ENCODE measurements at regions not wholly inside any gene's neighbourhood (a gene's known extent, or its start where the extent isn't known, plus 50 kb on each side); places are given as distances from the start of the nearest gene placed in this dataset.

DNA sequence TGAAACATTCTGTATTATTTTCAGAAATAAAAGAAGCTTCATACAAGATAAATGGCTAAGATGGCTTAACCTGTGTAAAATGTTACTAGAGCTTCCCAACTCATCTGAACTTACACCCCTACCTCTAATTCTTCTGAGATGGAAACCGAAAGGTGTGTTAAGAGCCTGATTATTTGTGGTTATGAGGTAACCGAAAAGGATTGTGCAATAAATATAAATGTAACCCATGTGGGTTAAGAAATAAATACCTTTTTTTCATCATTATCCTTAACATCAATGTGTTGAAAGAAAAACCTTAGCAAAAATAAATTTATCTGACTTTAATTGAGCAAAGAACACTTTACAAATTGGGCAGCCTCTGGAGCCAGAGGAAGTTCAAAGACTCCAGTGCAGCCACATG is 961.8 kb upstream of the SPRY2 start:
- DNase-seq (no peak), ATAC-seq (ENCODE audit: low read depth) (no peak)
- Mint-ChIP-seq H3K27me3 (no peaks in the 10 kb centered on the region), H3K4me1 (no peaks in the 10 kb centered on the region), H3K4me3 (no peak overlapping the region), H3K9me3 (ENCODE audit: insufficient read depth) (no peaks in the 10 kb centered on the region), H3K27ac (no peak overlapping the region)
- no peak for TF ChIP-seq EZH2 (IDR thresholded peaks at IDR 0.05; ENCODE audit: borderline replicate concordance, insufficient read depth, low read depth, low read length, poor library complexity, severe bottlenecking)
- TF ChIP-seq, protein P1, sequence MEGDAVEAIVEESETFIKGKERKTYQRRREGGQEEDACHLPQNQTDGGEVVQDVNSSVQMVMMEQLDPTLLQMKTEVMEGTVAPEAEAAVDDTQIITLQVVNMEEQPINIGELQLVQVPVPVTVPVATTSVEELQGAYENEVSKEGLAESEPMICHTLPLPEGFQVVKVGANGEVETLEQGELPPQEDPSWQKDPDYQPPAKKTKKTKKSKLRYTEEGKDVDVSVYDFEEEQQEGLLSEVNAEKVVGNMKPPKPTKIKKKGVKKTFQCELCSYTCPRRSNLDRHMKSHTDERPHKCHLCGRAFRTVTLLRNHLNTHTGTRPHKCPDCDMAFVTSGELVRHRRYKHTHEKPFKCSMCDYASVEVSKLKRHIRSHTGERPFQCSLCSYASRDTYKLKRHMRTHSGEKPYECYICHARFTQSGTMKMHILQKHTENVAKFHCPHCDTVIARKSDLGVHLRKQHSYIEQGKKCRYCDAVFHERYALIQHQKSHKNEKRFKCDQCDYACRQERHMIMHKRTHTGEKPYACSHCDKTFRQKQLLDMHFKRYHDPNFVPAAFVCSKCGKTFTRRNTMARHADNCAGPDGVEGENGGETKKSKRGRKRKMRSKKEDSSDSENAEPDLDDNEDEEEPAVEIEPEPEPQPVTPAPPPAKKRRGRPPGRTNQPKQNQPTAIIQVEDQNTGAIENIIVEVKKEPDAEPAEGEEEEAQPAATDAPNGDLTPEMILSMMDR (IDR thresholded peaks at IDR 0.05), result no peak
- intact Hi-C loops (cut with micrococcal nuclease), result no loop called here
- no peak overlapping the region for H3K4me3 ChIP-seq (ENCODE audit: control extremely low read depth in 1 of 5, extremely low read depth in 1 of 5, insufficient read depth in 1 of 5, low read depth in 2 of 5, low read length in 4 of 5)
- no peaks in the 10 kb centered on the region for H3K27me3 ChIP-seq (replicated peaks in 1 of 4; ENCODE audit: control extremely low read depth in 1 of 4, control insufficient read depth in 3 of 4, insufficient read depth in 4 of 4, low read length in 3 of 4)
- H4K20me1 ChIP-seq (ENCODE audit: control insufficient read depth, insufficient read depth, low read length, poor library complexity, severe bottlenecking), result no peaks in the 10 kb centered on the region
- H3K4me1 ChIP-seq (ENCODE audit: control insufficient read depth in 2 of 2, insufficient read depth in 2 of 2, low read length in 2 of 2), result no peaks in the 10 kb centered on the region
- H3K4me2 ChIP-seq (replicated peaks; ENCODE audit: low read depth, low read length, poor library complexity, severe bottlenecking), result no peak overlapping the region
- no peaks in the 10 kb centered on the region for H3K36me3 ChIP-seq (replicated peaks in 1 of 2; ENCODE audit: control extremely low read depth in 1 of 2, control insufficient read depth in 1 of 2, extremely low read depth in 1 of 2, insufficient read depth in 2 of 2, low read length in 1 of 2)
- H3K9ac ChIP-seq (ENCODE audit: low read length), result no peak overlapping the region
- H3K79me2 ChIP-seq (ENCODE audit: control insufficient read depth, insufficient read depth, low read length), result no peaks in the 10 kb centered on the region
- H2AFZ ChIP-seq (ENCODE audit: insufficient read depth, low read depth, low read length, poor library complexity, severe bottlenecking), result no peak overlapping the region
- no CpG with 5 or more reads among the region's 2 CpGs for WGBS (ENCODE audit: insufficient coverage)
- H3K9me3 ChIP-seq (ENCODE audit: control extremely low read depth in 1 of 3, control insufficient read depth in 2 of 3, insufficient read depth in 1 of 3, low read length in 2 of 3), result no peaks in the 10 kb centered on the region
- H3K27ac ChIP-seq (ENCODE audit: low read length in 2 of 2), result no peak overlapping the region
- ChIA-PET POLR2A (no interaction called here), CTCF (no interaction called here)

DNA sequence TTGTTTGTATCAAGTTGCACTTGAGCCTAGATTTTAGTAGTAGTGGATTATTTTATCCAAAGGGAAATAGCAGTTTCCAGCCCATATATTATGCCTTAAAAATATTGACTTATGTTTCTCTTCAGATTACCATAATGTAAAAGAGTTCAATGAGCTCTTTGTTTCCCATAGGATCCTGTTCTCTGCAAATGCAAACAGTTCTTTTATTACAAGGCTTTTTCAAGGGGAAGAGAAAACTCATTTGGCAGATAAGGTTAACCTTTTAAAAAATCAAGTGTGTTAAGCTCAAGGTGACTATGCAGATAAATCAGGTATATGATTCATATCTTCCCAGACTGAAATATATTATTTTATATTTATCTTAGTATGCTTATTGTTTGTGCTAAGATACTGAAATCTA is 961.2 kb upstream of the SPRY2 start:
- ChIA-PET POLR2A (no interaction called here), CTCF (no interaction called here)
- Mint-ChIP-seq H3K4me1 (no peaks in the 10 kb centered on the region), H3K27me3 (no peaks in the 10 kb centered on the region), H3K27ac (no peak overlapping the region), H3K9me3 (ENCODE audit: insufficient read depth) (no peaks in the 10 kb centered on the region), H3K4me3 (no peak overlapping the region)
- Histone ChIP-seq H2AFZ (ENCODE audit: insufficient read depth, low read depth, low read length, poor library complexity, severe bottlenecking) (no peak overlapping the region), H3K9ac (ENCODE audit: low read length) (no peak overlapping the region), H3K36me3 (replicated peaks in 1 of 2; ENCODE audit: control extremely low read depth in 1 of 2, control insufficient read depth in 1 of 2, extremely low read depth in 1 of 2, insufficient read depth in 2 of 2, low read length in 1 of 2) (no peaks in the 10 kb centered on the region), H3K4me1 (ENCODE audit: control insufficient read depth in 2 of 2, insufficient read depth in 2 of 2, low read length in 2 of 2) (no peaks in the 10 kb centered on the region), H4K20me1 (ENCODE audit: control insufficient read depth, insufficient read depth, low read length, poor library complexity, severe bottlenecking) (no peaks in the 10 kb centered on the region), H3K4me2 (replicated peaks; ENCODE audit: low read depth, low read length, poor library complexity, severe bottlenecking) (no peak overlapping the region), H3K79me2 (ENCODE audit: control insufficient read depth, insufficient read depth, low read length) (no peaks in the 10 kb centered on the region), H3K27ac (ENCODE audit: low read length in 2 of 2) (no peak overlapping the region), H3K4me3 (ENCODE audit: control extremely low read depth in 1 of 5, extremely low read depth in 1 of 5, insufficient read depth in 1 of 5, low read depth in 2 of 5, low read length in 4 of 5) (no peak overlapping the region), H3K9me3 (ENCODE audit: control extremely low read depth in 1 of 3, control insufficient read depth in 2 of 3, insufficient read depth in 1 of 3, low read length in 2 of 3) (no peaks in the 10 kb centered on the region), H3K27me3 (replicated peaks in 1 of 4; ENCODE audit: control extremely low read depth in 1 of 4, control insufficient read depth in 3 of 4, insufficient read depth in 4 of 4, low read length in 3 of 4) (no peaks in the 10 kb centered on the region)
- DNase-seq, result no peak
- intact Hi-C loops (cut with micrococcal nuclease), result no loop called here
- ATAC-seq (ENCODE audit: low read depth), result no peak
- no peak for TF ChIP-seq EZH2 (IDR thresholded peaks at IDR 0.05; ENCODE audit: borderline replicate concordance, insufficient read depth, low read depth, low read length, poor library complexity, severe bottlenecking)
- TF ChIP-seq, protein P1 (IDR thresholded peaks at IDR 0.05), result no peak
